CD4-positive, CD25-positive, alpha-beta regulatory T cell (primary cell): ENCODE measurements at regions not wholly inside any gene's neighbourhood (a gene's known extent, or its start where the extent isn't known, plus 50 kb on each side); places are given as distances from the start of the nearest gene placed in this dataset.

Experiments
- ATAC-seq, 2 donors: fragments of 150-1000 bp; cut with Tn5 transposase; one replicate each; pipeline ENCODE4 v1.10.0; 2021; ENCODE audit warnings: low read depth in 2 of 2, moderate number of reproducible peaks in 2 of 2, moderate library complexity in 1 of 2
- DNase-seq, 3 donors: peaks; one replicate each; pipeline versions ENCODE4 v3.0.0 to v3.0.0-alpha.2; 2012 to 2022; ENCODE audit warnings: mixed read lengths in 1 of 3
- H3K27ac ChIP-seq: one replicate; pipeline ENCODE4 v1.7.0; 2013; ENCODE audit warnings: mild to moderate bottlenecking, low read length; ENCODE audit not compliant: insufficient read depth, poor library complexity, severe bottlenecking
- H3K27me3 ChIP-seq: one replicate; pipeline ENCODE4 v1.7.0; 2013; ENCODE audit warnings: low read length; ENCODE audit not compliant: control insufficient read depth, insufficient read depth
- H3K36me3 ChIP-seq: one replicate; pipeline ENCODE4 v1.7.0; 2013; ENCODE audit warnings: mild to moderate bottlenecking, low read length, moderate library complexity; ENCODE audit not compliant: control insufficient read depth, insufficient read depth
- H3K4me1 ChIP-seq: 2 replicates; pipeline ENCODE4 v1.7.0; 2013; ENCODE audit warnings: mild to moderate bottlenecking, low read length; ENCODE audit not compliant: insufficient read depth, control insufficient read depth, poor library complexity, severe bottlenecking
- H3K4me3 ChIP-seq: one replicate; pipeline ENCODE4 v1.7.0; 2013; ENCODE audit warnings: low read depth, mild to moderate bottlenecking, low read length, moderate library complexity
- H3K9me3 ChIP-seq, 2 experiments: 1 replicate in 1 of 2; 2 replicates in 1 of 2; pipeline ENCODE4 v1.7.0; 2013; ENCODE audit warnings: low read length in 2 of 2, mild to moderate bottlenecking in 1 of 2, moderate library complexity in 1 of 2; ENCODE audit not compliant: control insufficient read depth in 2 of 2
- H3K27ac Mint-ChIP-seq, 3 donors: one replicate each; pipeline ENCODE4 v1.8.0; 2020 to 2022; ENCODE audit warnings: mild to moderate bottlenecking in 3 of 3, mixed read lengths in 3 of 3, moderate library complexity in 2 of 3
- H3K27me3 Mint-ChIP-seq: one replicate; pipeline ENCODE4 v1.8.0; 2022; ENCODE audit warnings: mild to moderate bottlenecking, mixed read lengths
- H3K36me3 Mint-ChIP-seq: one replicate; pipeline ENCODE4 v1.8.0; 2020; ENCODE audit warnings: mixed read lengths
- H3K4me1 Mint-ChIP-seq, 4 donors: one replicate each; pipeline ENCODE4 v1.8.0; 2020 to 2022; ENCODE audit warnings: mixed read lengths in 4 of 4, mild to moderate bottlenecking in 1 of 4
- H3K4me3 Mint-ChIP-seq, 4 donors: one replicate each; pipeline ENCODE4 v1.8.0; 2020 to 2022; ENCODE audit warnings: mild to moderate bottlenecking in 4 of 4, mixed read lengths in 4 of 4, moderate library complexity in 3 of 4
- H3K9me3 Mint-ChIP-seq, 7 donors: one replicate each; pipeline ENCODE4 v1.8.0; 2020 to 2022; ENCODE audit warnings: mixed read lengths in 7 of 7, mild to moderate bottlenecking in 3 of 7, moderate library complexity in 2 of 7

GRCh38 chr7:86950944-86951343 is 108.5 kb downstream of the ELAPOR2 start:
- peaks cover 0 to 3% (median 0%) of the 10 kb centered on the region in 7 donors for H3K9me3 Mint-ChIP-seq
- ATAC-seq (no peak), DNase-seq (no peak)
- no peak overlapping the region for H3K27ac Mint-ChIP-seq
- peaks cover 3% of the 10 kb centered on the region for H3K27me3 ChIP-seq
- no peaks in the 10 kb centered on the region for H3K4me1 Mint-ChIP-seq
- H3K36me3 ChIP-seq, result no peaks in the 10 kb centered on the region
- H3K4me3 Mint-ChIP-seq, result no peak overlapping the region
- no peaks in the 10 kb centered on the region for H3K36me3 Mint-ChIP-seq
- no peaks in the 10 kb centered on the region for H3K4me1 ChIP-seq
- no peaks in the 10 kb centered on the region for H3K27me3 Mint-ChIP-seq
- H3K4me3 ChIP-seq, result no peak overlapping the region
- no peak overlapping the region for H3K27ac ChIP-seq
- H3K9me3 ChIP-seq, result no peaks in the 10 kb centered on the region

DNA sequence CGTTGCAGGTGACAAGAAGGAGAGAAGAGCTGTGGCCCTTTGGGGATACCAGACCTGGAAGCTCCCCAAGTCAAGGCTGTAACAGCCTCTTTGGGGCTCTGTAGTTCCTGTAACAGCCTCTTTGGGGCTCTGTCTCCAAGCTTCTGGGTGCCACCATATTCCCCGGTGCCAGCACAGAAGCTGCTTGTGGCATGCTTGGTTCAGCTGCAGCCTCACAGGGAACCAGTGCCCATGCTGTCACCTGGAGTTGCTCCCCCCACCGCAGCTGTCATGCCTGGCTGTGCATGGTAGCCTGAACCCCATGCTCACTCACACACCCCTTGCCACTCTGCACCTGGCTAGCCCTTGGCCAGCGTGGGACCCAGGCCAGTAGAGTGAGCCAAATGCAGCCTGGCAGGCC is 109.1 kb downstream of the ELAPOR2 start:
- Mint-ChIP-seq H3K36me3 (no peaks in the 10 kb centered on the region), H3K27ac (no peak overlapping the region), H3K4me1 (no peaks in the 10 kb centered on the region), H3K27me3 (no peaks in the 10 kb centered on the region), H3K4me3 (no peak overlapping the region), H3K9me3 (peaks cover 0 to 3% (median 0%) of the 10 kb centered on the region in 7 donors)
- Histone ChIP-seq H3K4me1 (no peaks in the 10 kb centered on the region), H3K27me3 (peaks cover 3% of the 10 kb centered on the region), H3K9me3 (no peaks in the 10 kb centered on the region), H3K36me3 (no peaks in the 10 kb centered on the region), H3K27ac (no peak overlapping the region), H3K4me3 (no peak overlapping the region)
- DNase-seq (no peak), ATAC-seq (no peak)

GRCh38 chr7:86949779-86950260 is 109.6 kb downstream of the ELAPOR2 start:
- peaks cover 3% of the 10 kb centered on the region for H3K27me3 ChIP-seq
- H3K27ac Mint-ChIP-seq, result no peak overlapping the region
- no peak overlapping the region for H3K4me3 ChIP-seq
- no peak overlapping the region for H3K27ac ChIP-seq
- DNase-seq, result no peak
- no peaks in the 10 kb centered on the region for H3K27me3 Mint-ChIP-seq
- H3K36me3 Mint-ChIP-seq, result no peaks in the 10 kb centered on the region
- no peaks in the 10 kb centered on the region for H3K4me1 ChIP-seq
- no peaks in the 10 kb centered on the region for H3K4me1 Mint-ChIP-seq
- no peak overlapping the region for H3K4me3 Mint-ChIP-seq
- no peaks in the 10 kb centered on the region for H3K36me3 ChIP-seq
- no peaks in the 10 kb centered on the region for H3K9me3 ChIP-seq
- peaks cover 0 to 3% (median 0%) of the 10 kb centered on the region in 7 donors for H3K9me3 Mint-ChIP-seq
- no peak for ATAC-seq

GRCh38 chr7:86949052-86949778 is 110.2 kb downstream of the ELAPOR2 start:
- H3K36me3 Mint-ChIP-seq, result no peaks in the 10 kb centered on the region
- Histone ChIP-seq H3K36me3 (no peaks in the 10 kb centered on the region), H3K9me3 (no peaks in the 10 kb centered on the region), H3K27me3 (peaks cover 3% of the 10 kb centered on the region), H3K27ac (no peak overlapping the region), H3K4me3 (no peak overlapping the region), H3K4me1 (no peaks in the 10 kb centered on the region)
- H3K4me1 Mint-ChIP-seq, result no peaks in the 10 kb centered on the region
- H3K27me3 Mint-ChIP-seq, result no peaks in the 10 kb centered on the region
- no peak overlapping the region for H3K27ac Mint-ChIP-seq
- peaks cover 0 to 3% (median 0%) of the 10 kb centered on the region in 7 donors for H3K9me3 Mint-ChIP-seq
- no peak for DNase-seq
- no peak for ATAC-seq
- no peak overlapping the region for H3K4me3 Mint-ChIP-seq

DNA sequence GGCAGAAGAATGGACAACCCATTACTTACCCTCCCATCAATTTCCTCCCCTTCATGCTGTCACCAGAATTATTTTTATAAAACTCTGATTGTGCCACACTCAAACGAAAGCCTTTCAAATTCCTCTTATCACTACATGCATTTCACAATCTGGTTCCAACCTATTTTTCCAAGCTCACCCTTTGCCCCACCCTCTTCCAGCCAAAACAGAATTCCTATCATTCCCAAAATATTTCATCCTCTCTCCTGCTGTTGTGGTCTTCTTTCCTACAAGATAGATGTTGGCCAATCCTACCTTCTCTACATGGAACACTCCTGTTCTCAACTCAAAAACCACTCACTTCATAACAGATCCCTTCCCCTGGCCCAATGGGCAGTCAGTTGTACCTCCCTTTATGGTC is 111.5 kb downstream of the ELAPOR2 start:
- ATAC-seq (no peak), DNase-seq (no peak)
- Mint-ChIP-seq H3K36me3 (no peaks in the 10 kb centered on the region), H3K9me3 (no peaks in the 10 kb centered on the region), H3K27me3 (peaks cover 1% of the 10 kb centered on the region), H3K4me3 (no peak overlapping the region), H3K4me1 (no peaks in the 10 kb centered on the region), H3K27ac (no peak overlapping the region)
- Histone ChIP-seq H3K27me3 (no peaks in the 10 kb centered on the region), H3K4me3 (no peak overlapping the region), H3K4me1 (no peaks in the 10 kb centered on the region), H3K36me3 (no peaks in the 10 kb centered on the region), H3K27ac (no peak overlapping the region), H3K9me3 (no peaks in the 10 kb centered on the region)

GRCh38 chr7:86943447-86943846 is 116.0 kb downstream of the ELAPOR2 start:
- Mint-ChIP-seq H3K4me3 (no peak overlapping the region), H3K27me3 (peaks cover 16% of the 10 kb centered on the region), H3K4me1 (peaks cover 0 to 3% (median 0%) of the 10 kb centered on the region in 4 donors), H3K9me3 (no peaks in the 10 kb centered on the region), H3K27ac (no peak overlapping the region), H3K36me3 (no peaks in the 10 kb centered on the region)
- H3K9me3 ChIP-seq, result no peaks in the 10 kb centered on the region
- no peak overlapping the region for H3K27ac ChIP-seq
- DNase-seq, result no peak
- ATAC-seq, result no peak
- no peak overlapping the region for H3K4me3 ChIP-seq
- peaks cover 3% of the 10 kb centered on the region for H3K36me3 ChIP-seq
- peaks cover 1% of the 10 kb centered on the region for H3K27me3 ChIP-seq
- H3K4me1 ChIP-seq, result no peaks in the 10 kb centered on the region

DNA sequence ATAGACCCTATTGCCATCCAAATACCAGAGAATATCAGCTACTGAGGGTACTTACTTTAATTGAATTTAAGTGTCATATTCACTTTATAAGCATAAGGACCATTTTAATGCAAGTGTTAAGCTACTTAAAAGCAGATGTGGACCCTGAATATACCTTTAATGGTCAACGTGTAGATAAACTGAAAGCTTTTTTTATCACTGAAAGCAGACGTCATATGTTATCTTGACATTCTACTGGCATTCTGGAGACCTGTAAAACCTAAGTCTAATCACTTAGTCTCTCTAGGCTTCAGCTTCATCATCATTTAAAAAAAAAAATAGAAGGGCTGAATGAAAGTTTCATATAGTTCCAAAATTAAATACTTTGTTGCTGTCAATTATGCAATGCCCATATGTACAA is 116.5 kb downstream of the ELAPOR2 start:
- H3K4me3 ChIP-seq, result no peak overlapping the region
- H3K27me3 Mint-ChIP-seq, result peaks cover 16% of the 10 kb centered on the region
- peaks cover 1% of the 10 kb centered on the region for H3K27me3 ChIP-seq
- ATAC-seq (no peak), DNase-seq (no peak)
- no peaks in the 10 kb centered on the region for H3K36me3 Mint-ChIP-seq
- H3K27ac Mint-ChIP-seq, result no peak overlapping the region
- no peak overlapping the region for H3K27ac ChIP-seq
- peaks cover 3% of the 10 kb centered on the region for H3K36me3 ChIP-seq
- H3K4me3 Mint-ChIP-seq, result no peak overlapping the region
- H3K4me1 Mint-ChIP-seq, result peaks cover 0 to 3% (median 0%) of the 10 kb centered on the region in 4 donors
- no peaks in the 10 kb centered on the region for H3K9me3 ChIP-seq
- H3K4me1 ChIP-seq, result no peaks in the 10 kb centered on the region
- H3K9me3 Mint-ChIP-seq, result no peaks in the 10 kb centered on the region

GRCh38 chr7:86942081-86942480 is 117.4 kb downstream of the ELAPOR2 start:
- Mint-ChIP-seq H3K27ac (no peak overlapping the region), H3K4me3 (no peak overlapping the region), H3K9me3 (no peaks in the 10 kb centered on the region), H3K4me1 (peaks cover 0 to 3% (median 0%) of the 10 kb centered on the region in 4 donors), H3K27me3 (peaks cover 16% of the 10 kb centered on the region), H3K36me3 (no peaks in the 10 kb centered on the region)
- Histone ChIP-seq H3K27ac (no peak overlapping the region), H3K4me3 (no peak overlapping the region), H3K4me1 (no peaks in the 10 kb centered on the region), H3K9me3 (no peaks in the 10 kb centered on the region), H3K36me3 (peaks cover 3% of the 10 kb centered on the region), H3K27me3 (peaks cover 1% of the 10 kb centered on the region)
- no peak for ATAC-seq
- DNase-seq, result no peak
